ENCODE measurements at regions not wholly inside any gene's neighbourhood (a gene's known extent, or its start where the extent isn't known, plus 50 kb on each side); places are given as distances from the start of the nearest gene placed in this dataset.

- 56 to 63% (median 61%) methylated on average over 15 of the region's 15 CpGs for WGBS, 4 donors
- no peak for TF ChIP-seq CTCF (IDR thresholded peaks at IDR 0.05)
- TF ChIP-seq POLR2A (IDR thresholded peaks at IDR 0.05): no peak
- H3K27ac ChIP-seq: no peak overlapping the region
- intact Hi-C loops (cut with DNase I): no loop called here
- no peaks in the 10 kb centered on the region for H3K9me3 ChIP-seq (replicated peaks in 1 of 3)
- H3K4me1 ChIP-seq (replicated peaks in 1 of 2): no peaks in the 10 kb centered on the region
- no peak for DNase-seq
- H3K36me3 ChIP-seq (replicated peaks in 1 of 2): no peaks in the 10 kb centered on the region
- no peak overlapping the region for H3K4me3 ChIP-seq
- H3K27me3 ChIP-seq: no peaks in the 10 kb centered on the region
Measured at GRCh38 chr6:21887231-21888185, 294.0 kb downstream of the SOX4 start.

GRCh38 chr6:21891080-21891479 is 297.5 kb downstream of the SOX4 start:
- 81 to 94% (median 90%) methylated on average over 3 of the region's 3 CpGs for WGBS, 4 donors
- no peak overlapping the region for H3K4me3 ChIP-seq
- DNase-seq: no peak
- no peaks in the 10 kb centered on the region for H3K9me3 ChIP-seq (replicated peaks in 1 of 3)
- no peak overlapping the region for H3K27ac ChIP-seq
- H3K27me3 ChIP-seq: no peaks in the 10 kb centered on the region
- intact Hi-C loops (cut with DNase I): no loop called here
- TF ChIP-seq CTCF (IDR thresholded peaks at IDR 0.05) (no peak), POLR2A (IDR thresholded peaks at IDR 0.05) (no peak)
- H3K4me1 ChIP-seq (replicated peaks in 1 of 2): no peaks in the 10 kb centered on the region
- H3K36me3 ChIP-seq (replicated peaks in 1 of 2): no peaks in the 10 kb centered on the region

GRCh38 chr6:21893793-21894192 is 300.2 kb downstream of the SOX4 start:
- Histone ChIP-seq H3K27me3 (no peaks in the 10 kb centered on the region), H3K36me3 (replicated peaks in 1 of 2) (no peaks in the 10 kb centered on the region), H3K9me3 (replicated peaks in 1 of 3) (no peaks in the 10 kb centered on the region), H3K27ac (no peak overlapping the region), H3K4me1 (replicated peaks in 1 of 2) (no peaks in the 10 kb centered on the region), H3K4me3 (no peak overlapping the region)
- TF ChIP-seq CTCF (IDR thresholded peaks at IDR 0.05) (no peak), POLR2A (IDR thresholded peaks at IDR 0.05) (no peak)
- WGBS, 4 donors: 85 to 89% (median 86%) methylated on average over 4 of the region's 4 CpGs
- no peak for DNase-seq
- intact Hi-C loops (cut with DNase I): no loop called here

- no peak overlapping the region for H3K27ac ChIP-seq
- TF ChIP-seq CTCF (IDR thresholded peaks at IDR 0.05) (no peak), POLR2A (IDR thresholded peaks at IDR 0.05) (no peak)
- intact Hi-C loops (cut with DNase I): no loop called here
Measured at GRCh38 chr6:21895555-21895954, 302.0 kb downstream of the SOX4 start.

More at GRCh38 chr6:21895555-21895954, 302.0 kb downstream of the SOX4 start:
- no peak for DNase-seq
- Histone ChIP-seq H3K9me3 (replicated peaks in 1 of 3) (no peaks in the 10 kb centered on the region), H3K36me3 (replicated peaks in 1 of 2) (no peaks in the 10 kb centered on the region), H3K4me1 (replicated peaks in 1 of 2) (no peaks in the 10 kb centered on the region), H3K27me3 (no peaks in the 10 kb centered on the region), H3K4me3 (no peak overlapping the region)
- 94 to 96% (median 95%) methylated on average over 6 of the region's 6 CpGs for WGBS, 4 donors

All from adrenal gland (tissue), 9 donors.